ENCODE measurements at regions not wholly inside any gene's neighbourhood (a gene's known extent, or its start where the extent isn't known, plus 50 kb on each side); places are given as distances from the start of the nearest gene placed in this dataset.

DNA sequence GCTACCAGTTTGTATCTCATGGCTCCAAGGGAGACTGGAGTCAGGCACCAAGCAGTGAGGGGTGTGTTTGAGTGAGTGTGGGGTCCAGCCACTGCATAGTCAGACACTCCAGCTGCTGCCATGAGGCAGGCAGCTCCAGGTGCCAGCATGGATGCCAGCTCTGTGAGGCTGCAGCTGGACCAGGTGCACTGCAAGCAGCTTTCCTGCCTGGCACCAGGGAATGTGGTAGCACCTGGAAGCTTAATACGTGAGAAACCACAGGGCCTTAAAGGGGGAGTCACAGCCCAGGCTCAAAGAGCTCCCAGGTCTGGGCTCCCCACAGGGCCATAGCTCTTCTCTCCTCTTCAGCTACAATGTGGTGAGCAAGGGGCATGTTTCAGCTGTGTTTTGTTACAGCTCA, 817.8 kb upstream of the LUZP2 start:
- TF ChIP-seq, protein P1, sequence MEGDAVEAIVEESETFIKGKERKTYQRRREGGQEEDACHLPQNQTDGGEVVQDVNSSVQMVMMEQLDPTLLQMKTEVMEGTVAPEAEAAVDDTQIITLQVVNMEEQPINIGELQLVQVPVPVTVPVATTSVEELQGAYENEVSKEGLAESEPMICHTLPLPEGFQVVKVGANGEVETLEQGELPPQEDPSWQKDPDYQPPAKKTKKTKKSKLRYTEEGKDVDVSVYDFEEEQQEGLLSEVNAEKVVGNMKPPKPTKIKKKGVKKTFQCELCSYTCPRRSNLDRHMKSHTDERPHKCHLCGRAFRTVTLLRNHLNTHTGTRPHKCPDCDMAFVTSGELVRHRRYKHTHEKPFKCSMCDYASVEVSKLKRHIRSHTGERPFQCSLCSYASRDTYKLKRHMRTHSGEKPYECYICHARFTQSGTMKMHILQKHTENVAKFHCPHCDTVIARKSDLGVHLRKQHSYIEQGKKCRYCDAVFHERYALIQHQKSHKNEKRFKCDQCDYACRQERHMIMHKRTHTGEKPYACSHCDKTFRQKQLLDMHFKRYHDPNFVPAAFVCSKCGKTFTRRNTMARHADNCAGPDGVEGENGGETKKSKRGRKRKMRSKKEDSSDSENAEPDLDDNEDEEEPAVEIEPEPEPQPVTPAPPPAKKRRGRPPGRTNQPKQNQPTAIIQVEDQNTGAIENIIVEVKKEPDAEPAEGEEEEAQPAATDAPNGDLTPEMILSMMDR (conservative IDR thresholded peaks at IDR 0.05; ENCODE audit: low read depth, low read length), result no peak
- TF ChIP-seq EZH2 (IDR thresholded peaks at IDR 0.05; ENCODE audit: borderline replicate concordance, low read depth, low read length, poor library complexity, severe bottlenecking), result no peak
